Liver (tissue), 2 donors: ENCODE measurements at regions not wholly inside any gene's neighbourhood (a gene's known extent, or its start where the extent isn't known, plus 50 kb on each side); places are given as distances from the start of the nearest gene placed in this dataset.

ENCODE experiments used
- CTCF ChIP-seq: fragments of 150-350 bp; IDR thresholded peaks from 2 replicates; pipeline ENCODE4 v1.5.1; 2017; ENCODE audit warnings: improper control_type of control experiment, low read depth, low read length; ENCODE audit not compliant: missing input control
- MAX ChIP-seq: IDR thresholded peaks from 2 replicates; pipeline ENCODE4 v1.6.1; 2016; ENCODE audit warnings: antibody characterized with exemption
- ZBTB33 ChIP-seq: IDR thresholded peaks from 2 replicates; pipeline ENCODE4 v1.6.1; 2016; ENCODE audit warnings: antibody characterized with exemption
- donor health status: healthy.

- TF ChIP-seq CTCF, result no peak
- TF ChIP-seq MAX, result no peak
- no peak for TF ChIP-seq ZBTB33
Observed at GRCh38 chr3:104885214-104885814, 481.4 kb upstream of the ALCAM start.
